SJSA1 (cell line): ENCODE measurements at regions not wholly inside any gene's neighbourhood (a gene's known extent, or its start where the extent isn't known, plus 50 kb on each side); places are given as distances from the start of the nearest gene placed in this dataset.

ENCODE experiments used
- DNase-seq, 2 experiments: peaks; one replicate each; pipeline ENCODE4 v3.0.0-alpha.2; 2015 to 2020; ENCODE audit warnings: low spot score in 2 of 2, low read depth in 1 of 2
- H3K27ac ChIP-seq: fragments of 250-450 bp; sonication (Bioruptor Pico); 2 replicates; pipeline ENCODE4 v1.5.1; 2020; ENCODE audit warnings: mild to moderate bottlenecking, moderate library complexity
- H3K27me3 ChIP-seq: fragments of 250-450 bp; sonication (Bioruptor Pico); replicated peaks from 2 replicates; pipeline ENCODE4 v1.5.1; 2020; ENCODE audit warnings: mild to moderate bottlenecking, moderate library complexity
- H3K36me3 ChIP-seq: fragments of 250-450 bp; sonication (Bioruptor Pico); 2 replicates; pipeline ENCODE4 v1.5.1; 2020; ENCODE audit warnings: mild to moderate bottlenecking
- H3K4me1 ChIP-seq: fragments of 250-450 bp; sonication (Bioruptor Pico); replicated peaks from 2 replicates; pipeline ENCODE4 v1.6.1; 2021; ENCODE audit warnings: mild to moderate bottlenecking
- H3K4me3 ChIP-seq: fragments of 250-450 bp; sonication (Bioruptor Pico); 2 replicates; pipeline ENCODE4 v1.5.1; 2020; ENCODE audit warnings: mild to moderate bottlenecking
- H3K9me3 ChIP-seq: fragments of 250-450 bp; sonication (Bioruptor Pico); replicated peaks from 2 replicates; pipeline ENCODE4 v1.5.1; 2020; ENCODE audit warnings: mild to moderate bottlenecking

DNA sequence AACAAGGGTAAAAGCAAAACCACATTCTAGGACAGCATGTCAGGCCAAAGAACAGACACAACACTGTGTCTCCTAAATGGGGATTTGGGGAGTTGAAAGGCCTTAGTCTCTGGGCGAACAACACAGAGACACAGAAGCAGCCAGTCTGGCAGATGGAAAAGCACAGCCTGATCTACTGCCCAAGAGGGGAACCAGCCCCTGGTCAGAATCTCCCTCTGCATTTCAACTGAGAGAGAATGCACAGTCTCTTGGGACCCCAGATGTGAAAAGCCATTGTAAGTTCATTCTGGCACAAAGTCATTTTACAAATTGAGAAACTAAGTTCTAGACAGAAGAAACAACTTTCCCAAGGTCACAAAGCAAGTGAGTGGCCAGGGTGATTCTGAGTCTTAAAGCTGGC is 331.7 kb downstream of the TNS1 start:
- Histone ChIP-seq H3K4me1 (no peaks in the 10 kb centered on the region), H3K36me3 (no peaks in the 10 kb centered on the region), H3K4me3 (no peak overlapping the region), H3K27ac (no peak overlapping the region), H3K27me3 (no peaks in the 10 kb centered on the region), H3K9me3 (no peaks in the 10 kb centered on the region)
- DNase-seq: no peak

DNA sequence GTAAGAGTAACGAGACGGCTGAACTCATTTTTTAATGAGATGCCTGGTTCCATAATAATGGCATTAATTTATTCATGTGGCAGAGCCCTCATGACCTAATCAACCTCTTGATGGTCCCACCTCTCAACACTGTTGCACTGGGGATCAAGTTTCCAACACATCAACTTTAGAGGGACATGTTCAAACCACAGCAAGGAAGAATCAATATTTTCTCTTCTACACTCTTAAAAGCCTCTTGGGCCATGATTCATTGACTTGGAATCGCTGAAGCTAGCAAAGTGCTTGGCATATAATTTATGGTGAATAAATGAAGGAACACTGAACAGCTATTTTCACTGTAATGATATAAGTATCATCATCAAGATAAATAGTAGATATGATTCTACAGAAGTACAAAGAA is 333.0 kb downstream of the TNS1 start:
- H3K36me3 ChIP-seq: no peaks in the 10 kb centered on the region
- no peaks in the 10 kb centered on the region for H3K27me3 ChIP-seq
- no peak overlapping the region for H3K4me3 ChIP-seq
- H3K9me3 ChIP-seq: no peaks in the 10 kb centered on the region
- no peak overlapping the region for H3K27ac ChIP-seq
- DNase-seq: no peak
- no peaks in the 10 kb centered on the region for H3K4me1 ChIP-seq

DNA sequence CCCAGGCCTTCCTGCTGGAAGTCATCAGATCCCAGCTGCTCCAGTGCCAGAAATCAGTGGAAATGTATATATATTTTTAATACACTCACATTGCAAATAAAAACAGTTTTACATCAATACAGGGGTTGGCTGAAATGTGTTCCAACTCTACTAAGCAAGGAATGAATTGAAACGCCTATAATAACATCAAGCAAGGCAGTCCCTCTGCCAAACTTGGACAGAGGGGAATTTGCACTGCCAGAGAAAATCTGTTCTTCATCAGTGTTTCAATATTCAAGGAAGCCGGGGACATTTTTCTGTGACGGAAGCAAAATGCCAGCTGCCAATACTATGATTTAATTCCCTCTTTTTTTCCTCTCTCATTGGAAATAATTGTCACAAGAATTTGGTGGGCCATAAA is 335.3 kb downstream of the TNS1 start:
- H3K27ac ChIP-seq: no peak overlapping the region
- no peaks in the 10 kb centered on the region for H3K4me1 ChIP-seq
- H3K27me3 ChIP-seq: no peaks in the 10 kb centered on the region
- no peak for DNase-seq
- no peaks in the 10 kb centered on the region for H3K9me3 ChIP-seq
- no peak overlapping the region for H3K4me3 ChIP-seq
- no peaks in the 10 kb centered on the region for H3K36me3 ChIP-seq

DNA sequence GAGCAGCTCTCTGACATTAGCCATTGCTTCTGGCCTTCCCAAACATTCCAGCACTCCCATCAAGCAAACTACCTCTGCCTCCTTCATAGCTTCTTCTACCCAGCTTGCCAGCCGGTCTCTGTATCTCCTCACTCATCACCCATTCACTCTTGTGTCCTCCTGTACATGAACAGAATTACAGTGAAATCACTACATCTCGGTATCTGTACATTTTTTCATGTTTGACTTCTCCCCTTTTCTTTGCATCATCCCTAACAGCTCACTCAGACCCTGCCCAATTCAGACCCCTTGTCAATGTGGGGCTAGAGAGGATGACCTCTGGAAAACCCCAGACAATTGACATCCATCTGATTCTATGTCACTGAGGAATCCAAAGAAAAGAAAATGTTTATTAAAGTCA is 335.8 kb downstream of the TNS1 start:
- no peak for DNase-seq
- Histone ChIP-seq H3K9me3 (no peaks in the 10 kb centered on the region), H3K27ac (no peak overlapping the region), H3K36me3 (no peaks in the 10 kb centered on the region), H3K4me1 (no peaks in the 10 kb centered on the region), H3K4me3 (no peak overlapping the region), H3K27me3 (no peaks in the 10 kb centered on the region)

DNA sequence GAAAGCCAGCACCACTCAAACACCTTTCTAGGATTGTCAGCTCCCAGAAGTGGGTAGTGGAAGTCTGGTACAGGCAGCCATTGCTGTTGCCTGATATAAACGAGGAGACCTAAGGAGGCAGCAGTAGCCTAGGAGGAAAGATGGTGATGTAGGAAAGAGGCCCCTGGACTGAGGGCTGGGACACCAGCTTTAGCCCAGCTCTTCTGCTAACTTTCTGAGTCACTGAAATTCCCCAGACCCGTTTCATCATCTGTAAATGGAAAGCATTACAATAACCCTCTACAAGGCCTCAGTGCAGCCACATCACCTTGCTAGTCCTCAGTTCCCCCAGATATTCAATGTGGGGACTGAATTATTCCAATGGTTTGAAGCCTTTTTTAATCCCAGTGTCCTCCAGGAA is 336.5 kb downstream of the TNS1 start:
- Histone ChIP-seq H3K27ac (no peak overlapping the region), H3K27me3 (no peaks in the 10 kb centered on the region), H3K9me3 (no peaks in the 10 kb centered on the region), H3K36me3 (no peaks in the 10 kb centered on the region), H3K4me1 (no peaks in the 10 kb centered on the region), H3K4me3 (no peak overlapping the region)
- DNase-seq: no peak

DNA sequence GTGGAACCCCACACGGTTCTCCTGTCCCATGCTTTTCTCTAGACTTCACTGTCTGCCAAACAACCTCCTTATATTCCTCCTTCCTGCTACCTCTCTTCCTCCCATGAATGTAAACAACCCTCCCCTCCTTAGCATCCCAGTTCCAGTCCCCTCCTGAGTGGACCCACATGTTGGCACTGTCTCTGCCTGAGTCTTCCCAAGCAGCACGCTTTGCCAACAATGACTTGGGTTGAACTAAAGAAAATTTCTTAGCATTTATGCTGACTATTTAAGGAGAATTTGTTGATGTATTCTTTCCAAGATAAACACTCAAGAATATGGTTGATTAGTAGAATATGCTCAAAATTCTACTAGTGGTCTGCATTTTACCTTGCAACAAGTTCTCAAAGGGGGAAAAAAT is 338.0 kb downstream of the TNS1 start:
- no peaks in the 10 kb centered on the region for H3K27me3 ChIP-seq
- H3K4me3 ChIP-seq: no peak overlapping the region
- no peaks in the 10 kb centered on the region for H3K36me3 ChIP-seq
- no peaks in the 10 kb centered on the region for H3K9me3 ChIP-seq
- H3K4me1 ChIP-seq: no peaks in the 10 kb centered on the region
- DNase-seq: no peak
- H3K27ac ChIP-seq: no peak overlapping the region

DNA sequence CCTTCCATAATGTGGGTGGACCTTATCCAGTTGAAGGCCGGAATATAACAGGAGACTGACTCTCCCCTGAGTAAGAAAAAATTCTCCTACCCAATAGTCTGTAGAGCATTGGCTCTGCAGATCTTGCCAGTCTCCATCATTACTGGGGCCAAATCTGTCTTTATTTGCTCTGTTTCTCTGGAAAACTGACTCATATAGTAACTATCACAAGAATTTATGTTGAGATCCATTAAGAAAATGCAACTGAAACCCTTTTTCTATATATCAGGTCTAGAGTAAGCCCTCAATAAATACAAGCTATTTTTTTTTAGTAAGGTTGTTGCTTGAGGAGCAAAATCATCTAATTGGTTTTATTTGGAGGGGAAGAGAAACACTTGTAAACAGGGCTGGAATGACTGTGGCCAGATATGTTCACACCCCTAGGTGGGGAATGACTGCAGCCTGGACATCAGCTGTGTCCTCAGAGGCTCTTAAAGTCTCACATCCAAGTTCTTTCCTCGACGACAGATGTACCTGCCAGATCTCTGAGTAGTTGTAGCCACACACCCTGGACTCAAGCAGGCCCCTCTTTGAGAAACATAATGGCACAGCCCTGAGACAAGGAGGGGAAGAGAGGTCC is 339.7 kb downstream of the TNS1 start:
- Histone ChIP-seq H3K27me3 (no peaks in the 10 kb centered on the region), H3K36me3 (no peaks in the 10 kb centered on the region), H3K4me1 (no peaks in the 10 kb centered on the region), H3K9me3 (no peaks in the 10 kb centered on the region), H3K27ac (no peak overlapping the region), H3K4me3 (no peak overlapping the region)
- no peak for DNase-seq

DNA sequence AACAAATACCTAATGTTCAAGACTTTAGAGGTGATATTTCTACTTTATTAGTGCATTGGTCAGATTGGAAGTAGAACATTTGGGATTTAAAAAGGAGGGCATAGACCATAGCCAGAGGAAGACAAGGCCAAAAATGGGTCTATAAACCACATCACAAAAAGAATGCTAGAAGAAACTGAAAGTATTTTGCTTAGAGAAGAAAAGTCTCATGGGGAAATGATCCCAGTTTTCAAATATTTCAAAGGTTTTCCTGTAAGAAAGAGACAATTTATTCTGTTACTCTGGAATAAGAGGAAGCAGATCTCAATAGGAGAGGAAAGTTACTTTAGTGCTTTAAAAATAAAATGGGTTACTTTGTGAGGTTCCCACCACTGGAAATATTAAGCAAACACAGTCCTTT is 341.4 kb downstream of the TNS1 start:
- H3K27me3 ChIP-seq: no peaks in the 10 kb centered on the region
- H3K36me3 ChIP-seq: no peaks in the 10 kb centered on the region
- no peak overlapping the region for H3K4me3 ChIP-seq
- no peaks in the 10 kb centered on the region for H3K9me3 ChIP-seq
- no peaks in the 10 kb centered on the region for H3K4me1 ChIP-seq
- no peak for DNase-seq
- H3K27ac ChIP-seq: no peak overlapping the region

DNA sequence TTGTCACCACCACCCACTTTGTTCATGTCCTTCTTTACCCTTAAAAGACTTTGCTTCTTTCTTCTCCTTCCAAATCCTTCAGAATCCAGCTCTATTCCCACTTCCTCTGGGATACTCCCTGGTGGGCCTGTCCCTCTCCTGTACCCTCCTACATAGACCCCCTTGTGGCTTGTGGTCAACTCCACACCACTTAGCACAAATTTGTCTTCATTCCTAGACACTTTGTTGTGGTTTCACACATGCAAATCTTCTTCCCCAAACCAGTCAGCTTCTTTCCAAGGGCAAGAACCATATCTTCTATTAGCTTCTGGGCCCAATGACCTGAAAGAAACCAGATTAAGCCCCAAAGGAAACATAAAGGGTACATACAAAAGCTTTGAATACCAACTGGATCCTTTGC is 342.4 kb downstream of the TNS1 start:
- H3K36me3 ChIP-seq: no peaks in the 10 kb centered on the region

DNA sequence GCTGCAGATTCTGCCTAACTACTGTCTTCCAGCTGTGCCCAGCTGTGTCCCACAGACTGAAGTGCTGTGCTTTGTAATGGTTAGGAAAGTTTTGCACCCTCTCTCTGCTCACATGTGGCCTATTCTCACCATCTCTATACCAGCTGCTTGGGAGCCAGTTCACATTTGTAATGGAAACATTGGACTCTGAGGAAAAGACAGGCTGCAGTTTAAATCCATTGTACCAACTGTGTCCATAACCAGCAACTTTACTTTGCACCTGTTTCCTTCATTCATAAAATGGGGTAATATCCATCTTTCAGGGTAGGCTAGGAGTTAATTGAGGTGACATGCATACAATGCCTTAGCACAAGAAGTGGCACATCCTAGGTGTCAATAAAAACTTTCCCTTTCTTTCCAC is 344.0 kb downstream of the TNS1 start:
- Histone ChIP-seq H3K4me1 (no peaks in the 10 kb centered on the region; the same call in 1 of the 2 replicates), H3K4me3 (no peak overlapping the region), H3K27me3 (no peaks in the 10 kb centered on the region), H3K9me3 (no peaks in the 10 kb centered on the region), H3K36me3 (no peaks in the 10 kb centered on the region), H3K27ac (no peak overlapping the region)
- DNase-seq: no peak

More for the DNA sequence above, 342.4 kb downstream of the TNS1 start:
- H3K4me1 ChIP-seq: no peaks in the 10 kb centered on the region
- no peak overlapping the region for H3K4me3 ChIP-seq
- no peak for DNase-seq
- no peak overlapping the region for H3K27ac ChIP-seq
- no peaks in the 10 kb centered on the region for H3K27me3 ChIP-seq
- H3K9me3 ChIP-seq: no peaks in the 10 kb centered on the region

DNA sequence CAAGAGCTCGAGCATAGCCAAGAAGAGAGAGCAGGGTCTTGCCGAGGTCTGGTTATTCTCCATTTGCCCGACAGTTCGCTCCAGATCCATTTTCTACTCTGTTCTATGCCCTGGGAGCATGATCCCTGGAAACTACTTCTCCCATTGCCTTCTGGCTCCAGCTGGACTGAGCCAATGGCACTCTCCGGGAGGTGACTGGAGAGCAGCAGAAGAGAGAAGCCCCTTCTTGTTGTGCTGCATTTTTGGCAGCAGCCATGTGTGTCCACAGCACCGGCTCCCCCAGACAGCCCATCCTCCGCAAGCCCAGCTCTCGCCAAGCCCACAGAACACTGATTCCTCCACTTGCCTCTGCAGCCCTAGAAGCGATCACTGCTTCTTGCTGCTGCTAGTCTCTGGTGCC is 345.5 kb downstream of the TNS1 start:
- Histone ChIP-seq H3K4me3 (no peak overlapping the region), H3K36me3 (no peaks in the 10 kb centered on the region), H3K9me3 (no peaks in the 10 kb centered on the region), H3K27ac (no peak overlapping the region), H3K4me1 (peaks cover 12% of the 10 kb centered on the region), H3K27me3 (no peaks in the 10 kb centered on the region)
- DNase-seq: no peak

DNA sequence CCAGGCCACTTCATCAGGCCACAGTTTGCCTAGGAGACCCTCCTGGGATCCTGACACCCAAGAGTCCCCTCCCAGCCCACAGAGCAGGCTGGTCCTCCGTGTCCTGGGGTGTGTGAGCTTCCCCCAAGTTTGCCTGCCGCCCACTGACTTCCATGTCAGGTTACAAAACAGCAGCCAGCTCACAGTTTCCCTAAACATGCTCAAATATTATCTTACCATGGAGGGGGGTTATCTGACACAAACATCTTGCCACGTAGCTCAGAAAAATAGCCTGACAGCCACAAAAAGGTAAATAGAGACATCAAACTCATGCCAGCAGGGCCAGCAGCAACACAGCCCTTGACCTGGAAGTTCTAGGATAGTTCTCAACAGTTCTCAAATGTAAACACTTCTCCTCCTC is 346.5 kb downstream of the TNS1 start:
- Histone ChIP-seq H3K4me3 (no peak overlapping the region), H3K36me3 (no peaks in the 10 kb centered on the region), H3K9me3 (no peaks in the 10 kb centered on the region), H3K4me1 (peaks cover 12% of the 10 kb centered on the region), H3K27me3 (no peaks in the 10 kb centered on the region), H3K27ac (no peak overlapping the region)
- no peak for DNase-seq

DNA sequence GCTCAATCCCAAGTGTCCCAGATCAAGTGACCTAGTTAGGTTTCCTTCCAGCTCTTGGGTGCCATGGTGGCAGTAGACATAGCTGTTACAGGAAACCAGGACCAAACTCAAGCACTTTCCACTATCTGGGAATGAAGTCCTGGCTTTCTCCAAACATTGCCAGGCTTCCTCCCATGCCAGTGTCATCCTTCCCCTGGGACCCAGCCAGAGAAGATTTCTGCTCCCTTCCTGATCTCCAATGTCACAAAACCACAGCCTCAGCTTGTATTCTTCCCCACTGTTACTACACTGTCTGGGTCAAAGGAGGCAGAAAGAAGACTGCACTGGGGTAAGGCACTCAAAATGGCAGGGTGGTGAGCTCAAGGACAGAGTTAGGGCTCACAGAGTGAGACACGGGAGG is 347.1 kb downstream of the TNS1 start:
- no peak for DNase-seq
- no peaks in the 10 kb centered on the region for H3K27me3 ChIP-seq
- H3K27ac ChIP-seq: no peak overlapping the region
- H3K36me3 ChIP-seq: no peaks in the 10 kb centered on the region
- no peak overlapping the region for H3K4me3 ChIP-seq
- H3K9me3 ChIP-seq: no peaks in the 10 kb centered on the region
- peaks cover 12% of the 10 kb centered on the region for H3K4me1 ChIP-seq

DNA sequence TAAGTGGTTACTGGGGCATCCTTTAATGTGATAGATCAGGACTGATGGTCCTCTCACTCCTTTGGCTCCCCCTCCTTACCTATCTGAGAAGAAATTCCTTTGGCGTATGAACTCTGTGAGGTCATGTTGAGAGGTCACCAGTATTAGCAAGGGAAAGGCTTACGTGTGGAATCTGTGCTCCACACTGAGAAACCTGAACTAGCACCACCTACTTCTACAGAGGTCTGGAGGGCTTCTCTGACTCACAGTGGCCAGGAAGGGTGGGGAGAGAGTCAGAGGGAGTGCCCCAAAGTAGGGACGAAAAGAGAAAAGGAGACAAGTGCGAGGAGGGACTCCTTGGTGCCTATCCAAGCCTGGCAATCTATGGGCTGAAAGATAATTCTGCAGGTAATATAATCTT is 348.6 kb downstream of the TNS1 start:
- Histone ChIP-seq H3K4me1 (peaks cover 12% of the 10 kb centered on the region), H3K36me3 (no peaks in the 10 kb centered on the region), H3K27me3 (no peaks in the 10 kb centered on the region), H3K27ac (no peak overlapping the region), H3K9me3 (no peaks in the 10 kb centered on the region), H3K4me3 (no peak overlapping the region)
- DNase-seq: no peak
